GM23248 (cell line): ENCODE measurements at regions not wholly inside any gene's neighbourhood (a gene's known extent, or its start where the extent isn't known, plus 50 kb on each side); places are given as distances from the start of the nearest gene placed in this dataset.
"Not testable (repeated sequence)": the region's sequence is repeated elsewhere in the genome, so short reads cannot be mapped to it uniquely, and the experiment has no call there.

ENCODE experiments used
- DNase-seq: peaks from one replicate; pipeline ENCODE4 v3.0.0-alpha.2; 2015
- H2AFZ ChIP-seq: fragments of 200-600 bp; sonication (generic); 2 replicates; pipeline ENCODE4 v1.6.1; 2016; ENCODE audit warnings: antibody characterized with exemption
- H3F3A ChIP-seq: fragments of 200-600 bp; sonication (generic); 2 replicates; pipeline ENCODE4 v1.6.1; 2016; ENCODE audit warnings: mild to moderate bottlenecking, antibody characterized with exemption, mixed run types; ENCODE audit not compliant: insufficient read depth
- H3K27ac ChIP-seq: fragments of 200-600 bp; sonication (generic); 2 replicates; pipeline ENCODE4 v1.5.1; 2016; ENCODE audit warnings: mild to moderate bottlenecking
- H3K27me3 ChIP-seq: fragments of 200-600 bp; sonication (generic); replicated peaks from 2 replicates; pipeline ENCODE4 v1.6.1; 2016; ENCODE audit warnings: mild to moderate bottlenecking; ENCODE audit not compliant: insufficient read depth
- H3K36me3 ChIP-seq: fragments of 200-600 bp; sonication (generic); 2 replicates; pipeline ENCODE4 v1.6.1; 2016; ENCODE audit warnings: low read depth, mild to moderate bottlenecking
- H3K4me1 ChIP-seq: fragments of 200-600 bp; sonication (generic); 2 replicates; pipeline ENCODE4 v1.6.1; 2016; ENCODE audit warnings: mild to moderate bottlenecking; ENCODE audit not compliant: insufficient read depth
- H3K4me2 ChIP-seq: fragments of 200-600 bp; sonication (generic); one replicate; pipeline ENCODE4 v1.6.1; 2016; ENCODE audit warnings: mild to moderate bottlenecking; ENCODE audit not compliant: unreplicated experiment
- H3K4me3 ChIP-seq: fragments of 200-600 bp; sonication (generic); 2 replicates; pipeline ENCODE4 v1.5.1; 2016; ENCODE audit warnings: mild to moderate bottlenecking
- H3K79me2 ChIP-seq: fragments of 200-600 bp; sonication (generic); 2 replicates; pipeline ENCODE4 v1.6.1; 2016; ENCODE audit warnings: mild to moderate bottlenecking; ENCODE audit not compliant: insufficient read depth
- H3K9ac ChIP-seq: fragments of 200-600 bp; sonication (generic); 2 replicates; pipeline ENCODE4 v1.6.1; 2016; ENCODE audit warnings: mild to moderate bottlenecking
- H3K9me2 ChIP-seq: fragments of 200-600 bp; sonication (generic); 2 replicates; pipeline ENCODE4 v1.6.1; 2016; ENCODE audit warnings: mixed run types, mild to moderate bottlenecking, moderate library complexity; ENCODE audit not compliant: insufficient read depth
- H3K9me3 ChIP-seq: fragments of 200-600 bp; sonication (generic); one replicate; pipeline ENCODE4 v1.6.1; 2017; ENCODE audit warnings: low read depth
- H4K20me1 ChIP-seq: fragments of 200-600 bp; sonication (generic); 2 replicates; pipeline ENCODE4 v1.6.0; 2016; ENCODE audit not compliant: insufficient read depth
- EZH2 ChIP-seq: fragments of 200-600 bp; sonication (generic); IDR thresholded peaks from 2 replicates; pipeline ENCODE4 v1.6.1; 2018; ENCODE audit warnings: antibody characterized with exemption, mild to moderate bottlenecking; ENCODE audit not compliant: insufficient read depth, poor library complexity, severe bottlenecking
- EZH2phosphoT487 ChIP-seq: fragments of 200-600 bp; sonication (generic); IDR thresholded peaks from 2 replicates; pipeline ENCODE4 v1.6.1; 2018; ENCODE audit warnings: antibody characterized with exemption, moderate library complexity, mild to moderate bottlenecking, low read depth; ENCODE audit not compliant: insufficient read depth
- WGBS, 2 experiments: methylation state at CpG; one replicate each; pipeline ENCODE4 v1.1.6; 2015 to 2017; ENCODE audit warnings: low lambda C conversion rate in 2 of 2, low coverage in 1 of 2; ENCODE audit errors: missing lambda C conversion rate in 2 of 2; 5-methylcytosine and 5-hydroxymethylcytosine counted together
- in situ Hi-C: fragments of 300-500 bp; cut with MboI; formaldehyde crosslinking; loops from 2 replicates; pipeline ENCODE4 v1.15.0; 2020

DNA sequence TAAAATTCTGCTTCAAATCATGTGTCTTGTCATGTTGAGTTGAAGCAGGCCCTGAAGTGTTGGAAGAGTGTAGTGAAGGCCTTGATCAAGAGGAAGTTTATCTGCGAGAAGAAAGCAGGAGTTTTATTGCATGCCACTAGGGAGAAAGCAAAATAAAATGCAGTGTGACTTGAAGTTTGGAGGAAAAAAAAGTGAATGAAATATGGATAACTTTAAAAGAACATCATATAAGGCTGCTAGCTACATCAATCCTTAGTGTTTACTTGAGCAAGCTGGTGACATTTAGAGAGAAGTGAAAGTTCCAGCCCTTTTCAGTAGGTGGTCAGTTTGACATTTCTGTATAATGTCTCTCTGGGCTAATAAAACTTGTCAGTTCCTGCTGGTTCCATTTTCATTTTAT lies 841.1 kb downstream of the TMTC2 start:
- Histone ChIP-seq H4K20me1 (no peaks in the 10 kb centered on the region), H3K4me1 (no peaks in the 10 kb centered on the region), H3K36me3 (no peaks in the 10 kb centered on the region), H3K4me3 (no peak overlapping the region), H3K9ac (no peak overlapping the region), H3K9me2 (no peaks in the 10 kb centered on the region), H3K9me3 (no peaks in the 10 kb centered on the region), H3K79me2 (no peaks in the 10 kb centered on the region), H3K4me2 (no peak overlapping the region), H3K27me3 (no peaks in the 10 kb centered on the region), H3K27ac (no peak overlapping the region), H3F3A (no peaks in the 10 kb centered on the region), H2AFZ (no peak overlapping the region)
- WGBS, 2 experiments, result 15 to 22% methylated on average over 1 of the region's 1 CpG
- in situ Hi-C loops, result no loop called here
- no peak for TF ChIP-seq EZH2phosphoT487
- TF ChIP-seq EZH2, result no peak
- DNase-seq, result no peak

DNA sequence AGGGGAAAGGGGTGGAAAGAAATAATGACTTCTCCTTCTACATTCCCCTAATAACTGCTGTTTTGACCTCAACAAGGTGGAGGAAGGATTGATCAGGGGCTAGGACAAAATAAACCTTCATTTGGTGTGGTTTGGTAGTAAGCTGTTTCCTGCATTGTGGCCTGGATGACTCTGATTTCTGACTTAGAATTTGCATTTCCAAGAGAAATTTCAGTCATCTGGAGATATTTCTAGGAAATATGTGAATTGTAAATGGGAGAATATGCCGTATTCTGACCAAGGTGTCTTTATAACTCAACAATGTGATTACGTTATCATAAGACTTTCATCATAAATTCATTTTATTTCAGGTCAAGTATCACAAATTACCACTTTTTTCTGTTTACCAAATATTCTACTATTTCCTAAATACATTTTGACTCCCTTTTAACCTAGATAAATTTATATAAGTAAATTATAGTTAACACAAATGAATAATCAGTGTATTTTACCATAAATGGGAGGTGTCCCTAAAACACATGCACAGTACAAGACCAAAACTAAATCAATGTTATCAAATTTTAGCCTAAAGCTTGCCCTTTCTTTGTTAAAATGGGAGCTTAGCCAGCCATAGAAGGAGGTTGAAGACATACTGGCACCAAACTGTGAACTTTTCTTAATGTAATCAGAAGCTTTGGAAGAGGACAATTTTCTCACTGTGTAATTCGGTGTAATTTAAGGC lies 828.8 kb downstream of the TMTC2 start:
- Histone ChIP-seq H3K4me1 (no peaks in the 10 kb centered on the region), H3F3A (no peaks in the 10 kb centered on the region), H3K4me2 (no peak overlapping the region), H3K9ac (no peak overlapping the region), H4K20me1 (no peaks in the 10 kb centered on the region), H3K27ac (no peak overlapping the region), H3K9me2 (no peaks in the 10 kb centered on the region), H3K4me3 (no peak overlapping the region), H3K9me3 (no peaks in the 10 kb centered on the region), H3K27me3 (no peaks in the 10 kb centered on the region), H2AFZ (no peak overlapping the region), H3K79me2 (no peaks in the 10 kb centered on the region), H3K36me3 (no peaks in the 10 kb centered on the region)
- no peak for TF ChIP-seq EZH2
- TF ChIP-seq EZH2phosphoT487, result no peak
- DNase-seq, result no peak
- in situ Hi-C loops, result no loop called here
- 58 to 65% methylated on average over 3 of the region's 3 CpGs for WGBS, 2 experiments

DNA sequence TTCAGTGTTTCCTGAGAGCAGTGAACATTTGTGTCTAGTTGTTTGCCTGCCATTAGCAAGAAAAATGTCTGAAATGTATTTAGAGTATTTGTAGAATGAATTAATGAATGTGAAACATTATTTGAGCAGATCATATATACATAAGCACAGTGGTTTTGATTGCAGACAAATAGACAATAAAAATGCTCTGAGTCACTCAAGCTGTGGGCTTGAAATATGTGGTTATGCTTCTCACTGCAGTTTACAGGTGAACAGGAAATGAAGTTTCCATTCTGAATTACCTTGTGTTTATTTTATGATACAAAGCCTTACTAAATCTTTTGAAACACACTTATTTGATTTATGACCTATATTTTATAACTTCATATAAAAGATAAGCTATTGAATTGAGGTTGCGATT lies 827.7 kb downstream of the TMTC2 start:
- in situ Hi-C loops, result no loop called here
- H2AFZ ChIP-seq, result no peak overlapping the region
- no peaks in the 10 kb centered on the region for H3K36me3 ChIP-seq
- H3K4me3 ChIP-seq, result no peak overlapping the region
- no peaks in the 10 kb centered on the region for H3K79me2 ChIP-seq
- no peaks in the 10 kb centered on the region for H3K4me1 ChIP-seq
- no peak for DNase-seq
- no peaks in the 10 kb centered on the region for H3F3A ChIP-seq
- 82 to 85% methylated on average over 1 of the region's 1 CpG for WGBS, 2 experiments
- no peak overlapping the region for H3K4me2 ChIP-seq
- H3K27ac ChIP-seq, result no peak overlapping the region
- no peaks in the 10 kb centered on the region for H3K9me2 ChIP-seq
- H3K9ac ChIP-seq, result no peak overlapping the region
- no peaks in the 10 kb centered on the region for H3K27me3 ChIP-seq
- H3K9me3 ChIP-seq, result no peaks in the 10 kb centered on the region
- TF ChIP-seq EZH2, result no peak
- TF ChIP-seq EZH2phosphoT487, result no peak
- no peaks in the 10 kb centered on the region for H4K20me1 ChIP-seq

DNA sequence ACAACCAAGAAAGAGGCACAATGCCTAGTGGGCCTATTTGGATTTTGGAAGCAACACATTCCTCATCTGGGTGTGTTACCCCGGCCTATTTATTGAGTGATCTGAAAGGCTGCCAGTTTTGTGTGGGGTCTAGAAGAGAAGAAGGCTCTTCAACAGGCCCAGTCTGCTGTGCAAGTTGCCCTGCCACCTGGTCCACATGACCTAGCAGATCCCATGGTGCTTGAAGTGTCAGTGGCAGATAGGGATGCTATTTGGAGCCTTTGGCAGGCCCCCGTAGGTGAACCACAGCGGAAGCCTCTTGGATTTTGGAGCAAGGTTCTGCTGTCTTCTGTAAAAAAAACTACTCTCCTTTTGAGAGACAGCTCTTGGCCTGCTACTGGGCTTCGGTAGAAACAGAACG lies 820.1 kb downstream of the TMTC2 start:
- no peaks in the 10 kb centered on the region for H3K9me2 ChIP-seq
- TF ChIP-seq EZH2phosphoT487 (no peak), EZH2 (no peak)
- WGBS, 2 experiments, result 37 to 44% methylated on average over 5 of the region's 5 CpGs
- H3K9me3 ChIP-seq, result no peaks in the 10 kb centered on the region
- H3K27ac ChIP-seq, result no peak overlapping the region
- H2AFZ ChIP-seq, result no peak overlapping the region
- no peaks in the 10 kb centered on the region for H3K79me2 ChIP-seq
- H3K4me3 ChIP-seq, result no peak overlapping the region
- no peak for DNase-seq
- H3K4me2 ChIP-seq, result no peak overlapping the region
- H3K36me3 ChIP-seq, result no peaks in the 10 kb centered on the region
- no peaks in the 10 kb centered on the region for H3K4me1 ChIP-seq
- H4K20me1 ChIP-seq, result no peaks in the 10 kb centered on the region
- no peak overlapping the region for H3K9ac ChIP-seq
- H3K27me3 ChIP-seq, result no peaks in the 10 kb centered on the region
- in situ Hi-C loops, result no loop called here
- no peaks in the 10 kb centered on the region for H3F3A ChIP-seq

DNA sequence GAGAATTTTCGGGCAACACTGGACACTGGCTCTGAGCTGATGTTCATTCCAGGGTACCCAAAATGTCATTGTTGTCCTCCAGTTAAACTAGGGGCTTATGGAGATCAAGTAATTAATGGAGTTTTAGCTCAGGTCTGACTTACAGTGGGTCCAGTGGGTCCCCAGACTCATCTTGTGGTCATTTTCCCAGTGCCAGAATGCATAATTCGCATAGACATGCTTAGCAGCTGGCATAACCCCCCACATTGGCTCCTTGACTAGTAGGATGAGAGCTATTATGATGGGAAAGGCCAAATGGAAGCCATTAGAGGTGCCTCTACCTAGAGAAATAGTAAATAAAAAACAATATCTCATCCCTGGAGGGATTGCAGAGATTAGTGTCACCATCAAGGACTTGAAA lies 818.9 kb downstream of the TMTC2 start:
- no peaks in the 10 kb centered on the region for H3K9me2 ChIP-seq
- whole genome bisulfite sequencing, 2 experiments, result 3 to 14% methylated on average over 2 of the region's 2 CpGs
- no peak for DNase-seq
- H3K9me3 ChIP-seq, result no peaks in the 10 kb centered on the region
- no peak overlapping the region for H3K9ac ChIP-seq
- in situ Hi-C loops, result no loop called here
- no peak overlapping the region for H2AFZ ChIP-seq
- no peak overlapping the region for H3K4me2 ChIP-seq
- H3K4me3 ChIP-seq, result no peak overlapping the region
- no peaks in the 10 kb centered on the region for H4K20me1 ChIP-seq
- no peak for TF ChIP-seq EZH2
- no peak for TF ChIP-seq EZH2phosphoT487
- no peaks in the 10 kb centered on the region for H3K79me2 ChIP-seq
- H3K36me3 ChIP-seq, result no peaks in the 10 kb centered on the region
- no peaks in the 10 kb centered on the region for H3F3A ChIP-seq
- no peak overlapping the region for H3K27ac ChIP-seq
- no peaks in the 10 kb centered on the region for H3K27me3 ChIP-seq
- H3K4me1 ChIP-seq, result no peaks in the 10 kb centered on the region

DNA sequence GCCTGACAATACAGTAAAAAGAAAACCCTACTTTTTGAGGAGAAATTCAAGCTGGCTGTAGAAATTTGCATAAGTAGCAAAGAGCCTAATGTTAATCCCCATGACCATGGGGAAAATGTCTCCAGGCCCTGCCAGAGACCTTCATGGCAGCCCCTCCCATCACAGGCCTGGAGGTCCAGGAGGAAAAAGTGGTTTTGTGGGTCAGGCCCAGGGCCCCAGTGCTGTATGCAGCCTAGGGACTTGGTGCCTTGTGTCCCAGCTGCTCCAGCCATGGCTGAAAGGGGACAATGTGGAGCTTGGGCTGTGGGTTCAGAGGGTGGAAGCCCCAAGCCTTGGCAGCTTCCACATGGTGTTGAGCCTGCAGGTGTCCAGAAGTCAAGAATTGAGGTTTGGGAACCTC lies 813.2 kb downstream of the TMTC2 start:
- in situ Hi-C loops, H3K4me2 ChIP-seq: not testable (repeated sequence)

More for the DNA sequence above, 813.2 kb downstream of the TMTC2 start:
- not testable (repeated sequence) for H3F3A ChIP-seq, H3K27ac ChIP-seq, H3K27me3 ChIP-seq, H3K9ac ChIP-seq, H3K9me3 ChIP-seq, H3K79me2 ChIP-seq, H2AFZ ChIP-seq, H3K36me3 ChIP-seq, H4K20me1 ChIP-seq, H3K4me3 ChIP-seq, DNase-seq, H3K9me2 ChIP-seq, H3K4me1 ChIP-seq
